KMS-11 (cell line): ENCODE measurements at regions not wholly inside any gene's neighbourhood (a gene's known extent, or its start where the extent isn't known, plus 50 kb on each side); places are given as distances from the start of the nearest gene placed in this dataset.

Experiments
- H2AFZ ChIP-seq: fragments of 200-600 bp; sonication (generic); 2 replicates; pipeline ENCODE4 v1.6.1; 2016; ENCODE audit warnings: antibody characterized with exemption, mixed run types, low read depth
- H3K27ac ChIP-seq: fragments of 200-600 bp; sonication (generic); 2 replicates; pipeline ENCODE4 v1.6.1; 2016; ENCODE audit warnings: mild to moderate bottlenecking, mixed run types
- H3K27me3 ChIP-seq: fragments of 200-600 bp; sonication (generic); 2 replicates; pipeline ENCODE4 v1.6.1; 2017; ENCODE audit warnings: mild to moderate bottlenecking, low read depth, mixed run types, moderate library complexity; ENCODE audit not compliant: insufficient read depth
- H3K36me3 ChIP-seq: fragments of 200-600 bp; sonication (generic); 2 replicates; pipeline ENCODE4 v1.6.1; 2017; ENCODE audit warnings: mild to moderate bottlenecking, mixed run types; ENCODE audit not compliant: insufficient read depth
- H3K4me1 ChIP-seq: fragments of 200-600 bp; sonication (generic); 2 replicates; pipeline ENCODE4 v1.6.1; 2016; ENCODE audit warnings: mild to moderate bottlenecking, low read depth, mixed run types; ENCODE audit not compliant: poor library complexity, severe bottlenecking
- H3K4me2 ChIP-seq: fragments of 200-600 bp; sonication (generic); 2 replicates; pipeline ENCODE4 v1.7.0; 2016; ENCODE audit warnings: mild to moderate bottlenecking, mixed run types
- H3K4me3 ChIP-seq: fragments of 200-600 bp; sonication (generic); IDR thresholded peaks from 2 replicates; pipeline ENCODE4 v1.6.1; 2017; ENCODE audit warnings: low read depth, low read length, mixed read lengths; ENCODE audit not compliant: insufficient read depth
- H3K79me2 ChIP-seq: fragments of 200-600 bp; sonication (generic); 2 replicates; pipeline ENCODE4 v1.6.1; 2016; ENCODE audit warnings: low read depth, mixed run types; ENCODE audit not compliant: insufficient read depth
- H3K9ac ChIP-seq: fragments of 200-600 bp; sonication (generic); 2 replicates; pipeline ENCODE4 v1.6.1; 2016; ENCODE audit warnings: mild to moderate bottlenecking, mixed run types
- H4K20me1 ChIP-seq: fragments of 200-600 bp; sonication (generic); 2 replicates; pipeline ENCODE4 v1.6.1; 2016; ENCODE audit warnings: mild to moderate bottlenecking, mixed run types; ENCODE audit not compliant: insufficient read depth
- TF ChIP-seq, protein P1 (sequence below): fragments of 200-600 bp; sonication (generic); conservative IDR thresholded peaks from 2 replicates; pipeline ENCODE4 v1.6.1; 2017; ENCODE audit warnings: low read depth, mild to moderate bottlenecking, antibody characterized with exemption, low read length, moderate library complexity, mixed read lengths

DNA sequence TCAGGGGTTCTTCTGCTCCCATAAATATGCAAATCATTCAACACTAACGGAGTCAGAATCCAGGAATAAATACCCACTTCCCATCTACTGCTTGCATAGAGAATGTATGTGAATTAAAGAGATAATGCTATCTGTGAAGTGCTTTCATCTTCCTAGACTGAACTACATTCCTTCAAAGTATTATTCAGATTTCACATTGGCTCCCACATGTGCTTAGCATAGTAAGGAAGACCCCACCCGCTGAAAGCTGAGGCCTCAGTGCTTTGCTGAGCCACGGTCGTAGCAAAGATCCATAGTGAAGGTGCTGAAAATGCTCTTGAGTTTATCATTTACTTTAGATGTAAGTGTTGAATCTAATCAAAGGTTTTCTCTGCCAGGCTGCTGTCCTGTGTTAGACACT, 97.0 kb upstream of the SPACA1 start:
- H3K27ac ChIP-seq, result no peak overlapping the region
- H3K4me1 ChIP-seq, result no peaks in the 10 kb centered on the region
- no peaks in the 10 kb centered on the region for H3K36me3 ChIP-seq
- no peaks in the 10 kb centered on the region for H4K20me1 ChIP-seq
- H2AFZ ChIP-seq, result no peak overlapping the region
- no peak overlapping the region for H3K9ac ChIP-seq
- no peak overlapping the region for H3K4me3 ChIP-seq
- TF ChIP-seq, protein P1, sequence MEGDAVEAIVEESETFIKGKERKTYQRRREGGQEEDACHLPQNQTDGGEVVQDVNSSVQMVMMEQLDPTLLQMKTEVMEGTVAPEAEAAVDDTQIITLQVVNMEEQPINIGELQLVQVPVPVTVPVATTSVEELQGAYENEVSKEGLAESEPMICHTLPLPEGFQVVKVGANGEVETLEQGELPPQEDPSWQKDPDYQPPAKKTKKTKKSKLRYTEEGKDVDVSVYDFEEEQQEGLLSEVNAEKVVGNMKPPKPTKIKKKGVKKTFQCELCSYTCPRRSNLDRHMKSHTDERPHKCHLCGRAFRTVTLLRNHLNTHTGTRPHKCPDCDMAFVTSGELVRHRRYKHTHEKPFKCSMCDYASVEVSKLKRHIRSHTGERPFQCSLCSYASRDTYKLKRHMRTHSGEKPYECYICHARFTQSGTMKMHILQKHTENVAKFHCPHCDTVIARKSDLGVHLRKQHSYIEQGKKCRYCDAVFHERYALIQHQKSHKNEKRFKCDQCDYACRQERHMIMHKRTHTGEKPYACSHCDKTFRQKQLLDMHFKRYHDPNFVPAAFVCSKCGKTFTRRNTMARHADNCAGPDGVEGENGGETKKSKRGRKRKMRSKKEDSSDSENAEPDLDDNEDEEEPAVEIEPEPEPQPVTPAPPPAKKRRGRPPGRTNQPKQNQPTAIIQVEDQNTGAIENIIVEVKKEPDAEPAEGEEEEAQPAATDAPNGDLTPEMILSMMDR, result no peak
- H3K4me2 ChIP-seq, result no peak overlapping the region
- no peaks in the 10 kb centered on the region for H3K27me3 ChIP-seq
- no peaks in the 10 kb centered on the region for H3K79me2 ChIP-seq

DNA sequence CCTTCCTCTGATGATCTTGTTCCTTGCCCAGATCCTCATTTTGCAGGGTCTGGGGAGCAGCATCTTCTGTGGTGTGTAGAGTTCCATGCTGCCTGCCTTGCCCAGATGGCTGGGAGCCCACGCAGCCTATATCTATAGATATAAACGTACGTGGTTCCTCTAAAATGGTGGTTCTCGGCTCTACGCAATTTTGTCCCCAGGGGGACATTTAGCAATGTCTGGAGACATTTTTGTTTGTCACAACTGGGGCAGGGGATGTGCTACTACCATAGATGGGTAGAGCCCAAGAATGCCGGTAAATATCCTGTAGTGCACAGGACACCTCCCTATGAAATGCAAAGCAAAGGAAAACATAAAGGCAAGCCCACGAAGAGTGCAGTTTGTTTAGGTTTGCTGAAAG, 98.4 kb upstream of the SPACA1 start:
- Histone ChIP-seq H3K27me3 (no peaks in the 10 kb centered on the region), H2AFZ (no peak overlapping the region), H4K20me1 (no peaks in the 10 kb centered on the region), H3K27ac (no peak overlapping the region), H3K4me3 (no peak overlapping the region), H3K4me2 (no peak overlapping the region), H3K4me1 (no peaks in the 10 kb centered on the region), H3K9ac (no peak overlapping the region), H3K36me3 (no peaks in the 10 kb centered on the region), H3K79me2 (no peaks in the 10 kb centered on the region)
- TF ChIP-seq, protein P1, result no peak

DNA sequence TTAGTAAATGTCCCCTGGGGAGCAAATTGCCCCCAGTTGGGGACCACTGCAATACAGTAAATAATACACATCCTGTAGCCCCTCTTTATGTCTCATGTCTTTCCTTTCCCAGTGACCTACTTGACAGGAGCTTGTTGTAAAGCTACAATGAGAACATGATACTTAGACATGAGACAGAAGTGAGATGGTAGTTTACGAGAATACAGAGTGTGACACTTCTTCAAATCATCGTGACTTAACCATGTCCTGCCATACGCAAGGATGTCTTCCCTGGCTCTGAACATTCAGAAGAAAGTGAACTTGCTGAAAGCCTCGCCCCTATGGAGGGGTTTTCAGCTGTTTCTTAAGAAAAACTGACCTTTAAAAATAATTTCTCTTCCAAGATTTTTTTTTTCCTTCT, 101.0 kb upstream of the SPACA1 start:
- no peak overlapping the region for H2AFZ ChIP-seq
- no peak overlapping the region for H3K9ac ChIP-seq
- H3K36me3 ChIP-seq, result no peaks in the 10 kb centered on the region
- H3K4me1 ChIP-seq, result no peaks in the 10 kb centered on the region
- TF ChIP-seq, protein P1, result no peak
- no peaks in the 10 kb centered on the region for H4K20me1 ChIP-seq
- no peaks in the 10 kb centered on the region for H3K79me2 ChIP-seq
- H3K27me3 ChIP-seq, result no peaks in the 10 kb centered on the region
- no peak overlapping the region for H3K27ac ChIP-seq
- H3K4me3 ChIP-seq, result no peak overlapping the region
- H3K4me2 ChIP-seq, result no peak overlapping the region

DNA sequence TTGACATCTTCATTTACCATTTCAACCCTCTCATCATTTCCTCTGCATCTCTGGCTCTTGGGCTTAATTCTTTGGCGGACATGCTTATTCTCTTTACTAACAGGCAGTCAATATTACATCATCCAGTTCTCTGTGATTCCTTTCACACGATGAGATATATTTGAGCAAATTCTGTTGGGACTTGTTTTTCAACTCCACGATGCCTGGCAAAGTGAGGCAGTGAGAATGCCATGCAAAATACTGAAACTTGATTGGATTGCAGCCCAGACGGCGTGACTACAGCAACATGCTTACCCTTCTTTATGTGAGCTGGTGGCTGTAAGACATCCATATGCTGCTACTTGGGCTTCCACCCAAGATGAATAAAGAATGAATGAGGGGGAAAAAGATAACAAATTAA, 101.7 kb upstream of the SPACA1 start:
- Histone ChIP-seq H3K4me2 (no peak overlapping the region), H3K4me1 (no peaks in the 10 kb centered on the region), H3K9ac (no peak overlapping the region), H3K27me3 (no peaks in the 10 kb centered on the region), H3K27ac (no peak overlapping the region), H4K20me1 (no peaks in the 10 kb centered on the region), H3K36me3 (no peaks in the 10 kb centered on the region), H3K79me2 (no peaks in the 10 kb centered on the region), H3K4me3 (no peak overlapping the region), H2AFZ (no peak overlapping the region)
- TF ChIP-seq, protein P1, result no peak

DNA sequence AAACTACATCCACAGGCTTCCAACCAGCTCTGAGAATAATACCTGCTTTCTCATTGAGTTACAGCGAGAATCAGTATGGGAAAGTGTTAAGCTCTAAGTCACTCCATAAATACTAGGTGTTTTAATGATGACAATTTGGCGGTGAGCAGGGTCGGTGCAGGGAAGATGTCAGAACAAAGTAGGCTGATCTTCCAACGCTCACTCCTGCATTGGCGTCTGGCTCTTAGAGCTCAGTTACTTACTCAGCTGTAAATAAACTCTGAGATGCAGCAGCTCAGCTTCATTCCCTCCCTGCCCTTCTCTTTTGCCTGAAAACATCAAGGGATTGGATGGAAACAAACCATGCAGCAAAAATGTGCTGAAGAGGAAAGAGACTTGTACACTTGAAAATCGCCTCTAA, 102.5 kb upstream of the SPACA1 start:
- no peaks in the 10 kb centered on the region for H3K36me3 ChIP-seq
- no peaks in the 10 kb centered on the region for H3K4me1 ChIP-seq
- H3K27ac ChIP-seq, result no peak overlapping the region
- TF ChIP-seq, protein P1, result no peak
- no peak overlapping the region for H3K4me2 ChIP-seq
- no peaks in the 10 kb centered on the region for H3K79me2 ChIP-seq
- H3K4me3 ChIP-seq, result no peak overlapping the region
- no peaks in the 10 kb centered on the region for H3K27me3 ChIP-seq
- no peaks in the 10 kb centered on the region for H4K20me1 ChIP-seq
- H3K9ac ChIP-seq, result no peak overlapping the region
- no peak overlapping the region for H2AFZ ChIP-seq
